ENCODE measurements at regions not wholly inside any gene's neighbourhood (a gene's known extent, or its start where the extent isn't known, plus 50 kb on each side); places are given as distances from the start of the nearest gene placed in this dataset.

GRCh38 chr3:24999357-24999756 is 428.7 kb upstream of the RARB start:
- Histone ChIP-seq H4K20me1 (ENCODE audit: insufficient read depth) (no peaks in the 10 kb centered on the region), H3K9me2 (ENCODE audit: insufficient read depth) (no peaks in the 10 kb centered on the region), H3F3A (ENCODE audit: insufficient read depth) (no peaks in the 10 kb centered on the region), H3K4me3 (no peak overlapping the region), H3K4me1 (ENCODE audit: insufficient read depth) (no peaks in the 10 kb centered on the region), H2AFZ (no peak overlapping the region), H3K27me3 (replicated peaks; ENCODE audit: insufficient read depth) (no peaks in the 10 kb centered on the region), H3K9me3 (ENCODE audit: low read depth) (no peaks in the 10 kb centered on the region), H3K27ac (no peak overlapping the region), H3K4me2 (ENCODE audit: unreplicated experiment) (no peak overlapping the region), H3K9ac (no peak overlapping the region), H3K79me2 (ENCODE audit: insufficient read depth) (no peaks in the 10 kb centered on the region), H3K36me3 (ENCODE audit: low read depth) (no peaks in the 10 kb centered on the region)
- 16 to 21% methylated on average over 2 of the region's 2 CpGs for WGBS, 2 experiments (ENCODE audit: low coverage in 1 of 2, low lambda C conversion rate in 2 of 2, missing lambda C conversion rate in 2 of 2)
- TF ChIP-seq EZH2 (IDR thresholded peaks at IDR 0.05; ENCODE audit: insufficient read depth, poor library complexity, severe bottlenecking), result no peak
- TF ChIP-seq EZH2phosphoT487 (IDR thresholded peaks at IDR 0.05; ENCODE audit: insufficient read depth, low read depth), result no peak
- in situ Hi-C loops (cut with MboI), result no loop called here
- no peak for DNase-seq

GRCh38 chr3:25000971-25001591 is 427.0 kb upstream of the RARB start:
- WGBS, 2 experiments (ENCODE audit: low coverage in 1 of 2, low lambda C conversion rate in 2 of 2, missing lambda C conversion rate in 2 of 2), result 4 to 5% methylated on average over 1 of the region's 1 CpG

GRCh38 chr3:25002052-25002451 is 426.0 kb upstream of the RARB start:
- WGBS, 2 experiments (ENCODE audit: low coverage in 1 of 2, low lambda C conversion rate in 2 of 2, missing lambda C conversion rate in 2 of 2), result 6 to 22% methylated on average over 2 of the region's 2 CpGs
- no peaks in the 10 kb centered on the region for H3K9me3 ChIP-seq (ENCODE audit: low read depth)
- no peaks in the 10 kb centered on the region for H3K79me2 ChIP-seq (ENCODE audit: insufficient read depth)
- TF ChIP-seq EZH2phosphoT487 (IDR thresholded peaks at IDR 0.05; ENCODE audit: insufficient read depth, low read depth), result no peak
- no peak for TF ChIP-seq EZH2 (IDR thresholded peaks at IDR 0.05; ENCODE audit: insufficient read depth, poor library complexity, severe bottlenecking)
- H3K9ac ChIP-seq, result no peak overlapping the region
- DNase-seq, result no peak
- no peaks in the 10 kb centered on the region for H3K4me1 ChIP-seq (ENCODE audit: insufficient read depth)
- H3K27ac ChIP-seq, result no peak overlapping the region
- no peaks in the 10 kb centered on the region for H3K27me3 ChIP-seq (replicated peaks; ENCODE audit: insufficient read depth)
- H3K9me2 ChIP-seq (ENCODE audit: insufficient read depth), result no peaks in the 10 kb centered on the region
- in situ Hi-C loops (cut with MboI), result no loop called here
- no peak overlapping the region for H3K4me3 ChIP-seq
- no peaks in the 10 kb centered on the region for H3K36me3 ChIP-seq (ENCODE audit: low read depth)
- H3K4me2 ChIP-seq (ENCODE audit: unreplicated experiment), result no peak overlapping the region
- no peaks in the 10 kb centered on the region for H3F3A ChIP-seq (ENCODE audit: insufficient read depth)
- no peaks in the 10 kb centered on the region for H4K20me1 ChIP-seq (ENCODE audit: insufficient read depth)
- no peak overlapping the region for H2AFZ ChIP-seq

More at GRCh38 chr3:25000971-25001591, 427.0 kb upstream of the RARB start:
- H3K4me2 ChIP-seq (ENCODE audit: unreplicated experiment), result no peak overlapping the region
- in situ Hi-C loops (cut with MboI), result no loop called here
- H3K79me2 ChIP-seq (ENCODE audit: insufficient read depth), result no peaks in the 10 kb centered on the region
- no peak overlapping the region for H3K27ac ChIP-seq
- TF ChIP-seq EZH2phosphoT487 (IDR thresholded peaks at IDR 0.05; ENCODE audit: insufficient read depth, low read depth), result no peak
- DNase-seq, result no peak
- H3F3A ChIP-seq (ENCODE audit: insufficient read depth), result no peaks in the 10 kb centered on the region
- no peaks in the 10 kb centered on the region for H3K36me3 ChIP-seq (ENCODE audit: low read depth)
- no peak overlapping the region for H2AFZ ChIP-seq
- H3K4me3 ChIP-seq, result no peak overlapping the region
- H4K20me1 ChIP-seq (ENCODE audit: insufficient read depth), result no peaks in the 10 kb centered on the region
- H3K27me3 ChIP-seq (replicated peaks; ENCODE audit: insufficient read depth), result no peaks in the 10 kb centered on the region
- H3K4me1 ChIP-seq (ENCODE audit: insufficient read depth), result no peaks in the 10 kb centered on the region
- H3K9ac ChIP-seq, result no peak overlapping the region
- H3K9me3 ChIP-seq (ENCODE audit: low read depth), result no peaks in the 10 kb centered on the region
- H3K9me2 ChIP-seq (ENCODE audit: insufficient read depth), result no peaks in the 10 kb centered on the region

- Histone ChIP-seq H3K4me3 (no peak overlapping the region), H4K20me1 (ENCODE audit: insufficient read depth) (no peaks in the 10 kb centered on the region), H3K36me3 (ENCODE audit: low read depth) (no peaks in the 10 kb centered on the region), H3K4me2 (ENCODE audit: unreplicated experiment) (no peak overlapping the region), H3K27me3 (replicated peaks; ENCODE audit: insufficient read depth) (no peaks in the 10 kb centered on the region), H3K27ac (no peak overlapping the region), H2AFZ (no peak overlapping the region), H3F3A (ENCODE audit: insufficient read depth) (no peaks in the 10 kb centered on the region), H3K9ac (no peak overlapping the region), H3K9me2 (ENCODE audit: insufficient read depth) (no peaks in the 10 kb centered on the region), H3K4me1 (ENCODE audit: insufficient read depth) (no peaks in the 10 kb centered on the region), H3K9me3 (ENCODE audit: low read depth) (no peaks in the 10 kb centered on the region), H3K79me2 (ENCODE audit: insufficient read depth) (no peaks in the 10 kb centered on the region)
- no peak for TF ChIP-seq EZH2phosphoT487 (IDR thresholded peaks at IDR 0.05; ENCODE audit: insufficient read depth, low read depth)
- TF ChIP-seq EZH2 (IDR thresholded peaks at IDR 0.05; ENCODE audit: insufficient read depth, poor library complexity, severe bottlenecking), result no peak
- in situ Hi-C loops (cut with MboI), result no loop called here
- WGBS, 2 experiments (ENCODE audit: low coverage in 1 of 2, low lambda C conversion rate in 2 of 2, missing lambda C conversion rate in 2 of 2), result 30 to 48% methylated on average over 2 of the region's 2 CpGs
- DNase-seq, result no peak
Observed at GRCh38 chr3:25007974-25008658, 419.9 kb upstream of the RARB start.

Data from GM23248 (cell line).